SU-DHL-6 (cell line): ENCODE measurements at regions not wholly inside any gene's neighbourhood (a gene's known extent, or its start where the extent isn't known, plus 50 kb on each side); places are given as distances from the start of the nearest gene placed in this dataset.

ENCODE experiments used
- H2AFZ ChIP-seq: fragments of 200-600 bp; sonication (generic); 2 replicates; pipeline ENCODE4 v1.6.1; 2014; ENCODE audit warnings: low read depth, mild to moderate bottlenecking, moderate library complexity, mixed read lengths, antibody characterized with exemption, low read length; ENCODE audit not compliant: severe bottlenecking
- H3F3A ChIP-seq: fragments of 200-600 bp; shearing (Covaris generic); 2 replicates; pipeline ENCODE4 v1.6.0; 2016; ENCODE audit warnings: antibody characterized with exemption, mild to moderate bottlenecking; ENCODE audit not compliant: insufficient read depth
- H3K27ac ChIP-seq: fragments of 200-600 bp; sonication (generic); 2 replicates; pipeline ENCODE4 v1.5.1; 2016; ENCODE audit warnings: low read depth, mild to moderate bottlenecking, low read length, moderate library complexity, mixed read lengths
- H3K27me3 ChIP-seq: fragments of 200-600 bp; sonication (generic), shearing (Covaris generic); 2 replicates; pipeline ENCODE4 v1.6.0; 2014; ENCODE audit warnings: mild to moderate bottlenecking, low read length
- H3K36me3 ChIP-seq: fragments of 200-600 bp; sonication (generic); 2 replicates; pipeline ENCODE4 v1.6.1; 2014; ENCODE audit warnings: mild to moderate bottlenecking, low read length, mixed read lengths
- H3K4me2 ChIP-seq: fragments of 300-600, 200-600 bp; shearing (Covaris generic), sonication (generic); 2 replicates; pipeline ENCODE4 v1.6.0; 2014; ENCODE audit warnings: low read length, low read depth, mild to moderate bottlenecking; ENCODE audit not compliant: poor library complexity, severe bottlenecking
- H3K4me3 ChIP-seq: fragments of 200-600 bp; sonication (generic); 2 replicates; pipeline ENCODE4 v1.5.1; 2014; ENCODE audit warnings: antibody characterized with exemption, low read length, mild to moderate bottlenecking, mixed read lengths; ENCODE audit not compliant: insufficient read depth, poor library complexity, severe bottlenecking
- H3K79me2 ChIP-seq: fragments of 200-600 bp; sonication (generic); 2 replicates; pipeline ENCODE4 v1.6.1; 2014; ENCODE audit warnings: mild to moderate bottlenecking, low read length, moderate library complexity; ENCODE audit not compliant: insufficient read depth
- H3K9ac ChIP-seq: fragments of 200-600 bp; sonication (generic); 2 replicates; pipeline ENCODE4 v1.7.0; 2014; ENCODE audit warnings: mild to moderate bottlenecking, low read length
- H3K9me2 ChIP-seq: fragments of 200-600 bp; sonication (generic); replicated peaks from 2 replicates; pipeline ENCODE4 v1.6.1; 2014; ENCODE audit warnings: low read length; ENCODE audit not compliant: insufficient read depth
- H3K9me3 ChIP-seq: fragments of 200-600 bp; sonication (generic); 2 replicates; pipeline ENCODE4 v1.6.1; 2014; ENCODE audit warnings: low read length, mixed read lengths; ENCODE audit not compliant: insufficient read depth
- H4K20me1 ChIP-seq: fragments of 200-600 bp; sonication (generic); 2 replicates; pipeline ENCODE4 v1.6.1; 2014; ENCODE audit warnings: low read depth, mild to moderate bottlenecking, antibody characterized with exemption, low read length, moderate library complexity, mixed read lengths
- CTCF ChIP-seq: fragments of 200-600 bp; sonication (generic); IDR thresholded peaks from one replicate; pipeline ENCODE4 v1.5.1; 2017; ENCODE audit warnings: antibody characterized with exemption, mild to moderate bottlenecking, low read length, moderate library complexity; ENCODE audit not compliant: insufficient read depth, poor library complexity, severe bottlenecking
- EZH2phosphoT487 ChIP-seq: fragments of 200-600 bp; sonication (generic), shearing (Covaris generic); conservative IDR thresholded peaks from 2 replicates; pipeline ENCODE4 v1.6.1; 2018; ENCODE audit warnings: mild to moderate bottlenecking, antibody characterized with exemption, low read length, moderate library complexity, mixed read lengths

- H3K4me3 ChIP-seq, result no peak overlapping the region
- H3F3A ChIP-seq, result no peaks in the 10 kb centered on the region
- H3K27me3 ChIP-seq, result no peaks in the 10 kb centered on the region
- no peaks in the 10 kb centered on the region for H3K79me2 ChIP-seq
- H3K4me2 ChIP-seq, result no peak overlapping the region
- TF ChIP-seq CTCF (no peak), EZH2phosphoT487 (no peak)
- no peaks in the 10 kb centered on the region for H3K9me3 ChIP-seq
- H4K20me1 ChIP-seq, result no peaks in the 10 kb centered on the region
- no peak overlapping the region for H2AFZ ChIP-seq
- H3K9ac ChIP-seq, result no peak overlapping the region
- no peak overlapping the region for H3K27ac ChIP-seq
- H3K9me2 ChIP-seq, result no peaks in the 10 kb centered on the region
- no peaks in the 10 kb centered on the region for H3K36me3 ChIP-seq
These were observed 185.5 kb downstream of the PHLDA1 start for GRCh38 chr12:75846102-75846501.

- H3K9me3 ChIP-seq, result no peaks in the 10 kb centered on the region
- H3K4me2 ChIP-seq, result no peak overlapping the region
- no peaks in the 10 kb centered on the region for H3K36me3 ChIP-seq
- H2AFZ ChIP-seq, result no peak overlapping the region
- H3K4me3 ChIP-seq, result no peak overlapping the region
- H3F3A ChIP-seq, result no peaks in the 10 kb centered on the region
- TF ChIP-seq CTCF (no peak), EZH2phosphoT487 (no peak)
- no peak overlapping the region for H3K9ac ChIP-seq
- no peaks in the 10 kb centered on the region for H3K27me3 ChIP-seq
- no peak overlapping the region for H3K27ac ChIP-seq
- H4K20me1 ChIP-seq, result no peaks in the 10 kb centered on the region
- no peaks in the 10 kb centered on the region for H3K79me2 ChIP-seq
- H3K9me2 ChIP-seq, result no peaks in the 10 kb centered on the region
These were observed 186.6 kb downstream of the PHLDA1 start for GRCh38 chr12:75844985-75845384.

- Histone ChIP-seq H3F3A (no peaks in the 10 kb centered on the region), H3K9ac (no peak overlapping the region), H3K4me3 (no peak overlapping the region), H3K9me3 (no peaks in the 10 kb centered on the region), H2AFZ (no peak overlapping the region), H3K9me2 (no peaks in the 10 kb centered on the region), H4K20me1 (no peaks in the 10 kb centered on the region), H3K27me3 (no peaks in the 10 kb centered on the region), H3K36me3 (no peaks in the 10 kb centered on the region), H3K79me2 (no peaks in the 10 kb centered on the region), H3K4me2 (no peak overlapping the region), H3K27ac (no peak overlapping the region)
- no peak for TF ChIP-seq CTCF
- TF ChIP-seq EZH2phosphoT487, result no peak
These were observed 187.4 kb downstream of the PHLDA1 start for GRCh38 chr12:75844049-75844770.
